ENCODE measurements at regions not wholly inside any gene's neighbourhood (a gene's known extent, or its start where the extent isn't known, plus 50 kb on each side); places are given as distances from the start of the nearest gene placed in this dataset.

- TF ChIP-seq CTCF (IDR thresholded peaks at IDR 0.05; ENCODE audit: borderline replicate concordance, extremely low read depth, low read length, poor library complexity, severe bottlenecking) (no peak), EZH2 (IDR thresholded peaks at IDR 0.05; ENCODE audit: borderline replicate concordance, low read depth, low read length, severe bottlenecking) (no peak)
Measured at GRCh38 chr14:71472356-71473340, 459.6 kb upstream of the RGS6 start.

All from DND-41 (cell line).